GM23338 (cell line): ENCODE measurements at regions not wholly inside any gene's neighbourhood (a gene's known extent, or its start where the extent isn't known, plus 50 kb on each side); places are given as distances from the start of the nearest gene placed in this dataset.

Experiments used
- CTCF ChIP-seq, 2 experiments: fragments of 200-600 bp in 1 of 2; sonication (generic) in 1 of 2; conservative IDR thresholded peaks; 2 replicates each; pipeline versions ENCODE4 v1.5.1 to v1.6.1; 2016 to 2017; ENCODE audit warnings: antibody characterized with exemption in 2 of 2, low read depth in 2 of 2, mild to moderate bottlenecking in 2 of 2, moderate library complexity in 1 of 2
- EZH2phosphoT487 ChIP-seq: fragments of 200-600 bp; sonication (generic); IDR thresholded peaks from one replicate; pipeline ENCODE4 v1.8.1; 2018; ENCODE audit warnings: antibody characterized with exemption; ENCODE audit not compliant: unreplicated experiment
- JUNB ChIP-seq: IDR thresholded peaks from one replicate; pipeline ENCODE4 v1.6.1; 2016; ENCODE audit warnings: antibody characterized with exemption; ENCODE audit not compliant: unreplicated experiment
- POLR2AphosphoS5 ChIP-seq: IDR thresholded peaks from 2 replicates; pipeline ENCODE4 v1.6.1; 2016; ENCODE audit warnings: antibody characterized with exemption, low read depth

GRCh38 chr7:153581419-153581818 is 470.8 kb upstream of the DPP6 start:
- no peak for TF ChIP-seq POLR2AphosphoS5
- no peak for TF ChIP-seq CTCF (conservative IDR thresholded peaks at IDR 0.05; ENCODE audit: low read depth in 2 of 2)
- TF ChIP-seq EZH2phosphoT487: no peak
- no peak for TF ChIP-seq JUNB
